Kidney capillary endothelial cell (primary cell): ENCODE measurements at regions not wholly inside any gene's neighbourhood (a gene's known extent, or its start where the extent isn't known, plus 50 kb on each side); places are given as distances from the start of the nearest gene placed in this dataset.

Experiments
- DNase-seq: peaks from one replicate; pipeline ENCODE4 v3.0.0-alpha.2; 2018; ENCODE audit warnings: low spot score

DNA sequence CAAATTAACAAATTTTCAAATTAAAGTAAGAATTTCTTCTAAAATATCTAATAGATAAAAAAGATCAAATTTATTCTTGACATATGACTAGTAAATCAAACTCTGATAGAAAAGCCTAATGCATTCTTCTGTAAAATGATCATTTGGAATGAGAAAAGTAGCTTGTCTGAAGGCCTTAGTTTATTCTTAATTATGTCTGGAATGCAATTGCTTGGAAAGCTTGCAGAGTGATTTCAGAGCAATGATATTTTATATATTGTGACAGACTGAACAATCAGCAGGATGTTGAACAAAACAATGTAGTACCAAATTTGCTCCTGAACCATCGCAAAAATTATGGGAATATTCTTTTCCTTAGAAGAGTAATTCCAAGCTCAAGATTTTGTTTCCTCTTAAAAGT, 789.6 kb upstream of the NOVA1 start:
- DNase-seq, result no peak

DNA sequence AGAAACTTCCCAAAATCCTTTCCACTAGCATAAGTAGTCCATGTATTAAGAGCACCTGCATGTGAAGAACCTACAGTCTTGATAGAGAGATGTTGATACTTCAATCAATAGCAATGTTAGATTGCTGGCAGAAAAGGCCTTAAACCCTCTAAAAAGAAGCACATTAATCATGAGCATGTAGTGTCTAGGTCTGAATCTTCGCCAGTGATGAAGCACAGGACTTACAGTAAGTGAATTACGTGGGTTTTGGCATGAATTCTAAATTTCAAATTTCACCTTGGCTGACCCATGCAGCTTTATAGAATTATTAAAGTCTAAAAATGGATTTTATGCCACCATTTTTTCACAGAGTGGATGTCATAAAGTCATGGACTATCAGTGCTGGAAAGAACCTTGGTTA, 791.6 kb upstream of the NOVA1 start:
- no peak for DNase-seq

GRCh38 chr14:27390155-27390554, 792.3 kb upstream of the NOVA1 start:
- no peak for DNase-seq

DNA sequence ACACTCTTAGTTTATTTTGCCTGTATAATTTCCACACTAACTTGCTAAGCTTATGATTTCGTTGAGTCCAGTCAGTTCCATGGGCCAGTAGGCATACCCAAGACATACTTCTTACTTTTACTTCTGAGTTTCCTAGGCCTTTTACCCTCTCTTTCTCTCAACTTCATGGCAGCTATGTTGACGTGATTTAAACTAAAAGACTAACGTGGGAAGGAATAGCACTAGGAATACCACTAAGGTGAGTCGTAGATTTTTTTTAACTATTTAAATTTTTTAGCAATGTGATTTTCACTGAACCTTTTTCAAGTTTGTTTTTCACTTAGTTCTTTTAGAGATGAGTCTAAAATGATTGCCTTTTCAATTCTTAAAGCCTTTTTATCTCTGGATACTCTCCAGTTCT, 793.5 kb upstream of the NOVA1 start:
- DNase-seq, result no peak

DNA sequence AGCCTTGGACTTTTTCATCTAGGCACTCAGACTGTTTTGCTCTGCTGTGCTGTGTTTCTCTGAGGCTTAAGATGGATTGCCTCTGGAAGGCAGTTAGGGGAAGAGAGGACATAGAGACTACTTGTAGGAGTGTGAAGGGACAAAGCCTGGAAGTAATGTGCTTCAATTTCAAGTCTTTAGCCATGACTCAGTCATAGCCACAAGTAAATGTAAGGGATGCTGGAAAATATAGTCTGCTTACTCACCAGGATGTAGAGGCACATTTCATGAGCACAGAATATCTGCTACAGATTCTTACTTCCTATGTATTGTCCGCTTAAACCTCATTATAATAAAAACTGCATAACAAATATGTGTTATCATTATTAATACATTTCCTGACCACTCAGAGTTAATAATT, 794.3 kb upstream of the NOVA1 start:
- DNase-seq, result peak; percentile 21

- DNase-seq, result no peak
Measured at GRCh38 chr14:27409944-27410343, 812.1 kb upstream of the NOVA1 start.

GRCh38 chr14:27410981-27411380, 813.1 kb upstream of the NOVA1 start:
- DNase-seq, result no peak

GRCh38 chr14:27427796-27428195, 830.0 kb upstream of the NOVA1 start:
- DNase-seq, result no peak

DNA sequence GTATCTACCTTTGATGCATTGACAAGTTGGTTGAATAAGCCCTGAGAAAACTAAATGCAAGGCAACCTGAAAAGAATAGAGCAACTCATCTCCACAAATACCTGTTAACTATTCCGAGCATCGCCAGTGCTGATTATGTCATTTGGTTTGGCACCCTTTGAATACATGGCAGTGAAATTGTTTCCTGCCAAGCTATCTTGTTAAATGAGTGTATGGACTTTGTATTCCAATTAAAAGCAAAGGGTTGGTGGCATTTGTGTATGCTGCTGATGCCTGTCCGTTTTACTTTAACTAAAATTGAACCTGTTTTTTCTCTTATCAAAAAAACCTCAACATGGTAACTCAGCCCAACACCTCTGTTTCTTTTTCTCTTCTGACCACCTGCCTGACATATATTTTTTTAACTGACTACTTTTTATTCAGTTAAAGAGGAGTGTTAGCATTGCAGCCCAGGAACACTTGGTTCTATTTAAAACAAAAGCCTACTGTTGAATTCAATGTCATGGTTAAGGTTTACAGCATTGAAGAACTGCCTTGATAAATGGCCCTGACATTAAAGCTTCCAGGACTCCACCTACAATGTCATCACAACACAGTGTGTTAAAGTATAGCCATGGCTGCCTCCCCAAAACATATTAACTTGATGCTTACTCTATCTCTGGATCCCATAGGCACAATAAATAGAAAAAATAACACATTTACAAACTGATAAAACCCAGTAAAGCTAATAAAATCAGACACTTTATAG, 838.3 kb upstream of the NOVA1 start:
- DNase-seq, result no peak

DNA sequence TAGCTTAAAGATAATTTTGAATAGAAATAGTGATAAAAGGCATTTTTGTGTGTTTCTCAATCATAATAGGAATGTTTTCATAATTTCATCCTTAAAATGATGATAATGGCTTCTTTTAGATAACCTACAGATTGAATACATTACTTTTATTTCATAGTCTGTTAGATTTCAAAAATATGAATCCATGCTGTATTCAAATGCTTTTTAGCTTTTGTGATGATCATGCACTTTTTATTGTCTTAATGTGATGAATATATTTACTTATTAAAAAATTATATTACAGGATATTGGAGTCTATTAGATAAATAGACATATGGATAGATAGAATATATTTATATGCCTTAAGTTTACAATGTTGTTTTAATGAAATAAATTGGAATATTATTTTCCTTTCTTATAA, 886.8 kb upstream of the NOVA1 start:
- no peak for DNase-seq

DNA sequence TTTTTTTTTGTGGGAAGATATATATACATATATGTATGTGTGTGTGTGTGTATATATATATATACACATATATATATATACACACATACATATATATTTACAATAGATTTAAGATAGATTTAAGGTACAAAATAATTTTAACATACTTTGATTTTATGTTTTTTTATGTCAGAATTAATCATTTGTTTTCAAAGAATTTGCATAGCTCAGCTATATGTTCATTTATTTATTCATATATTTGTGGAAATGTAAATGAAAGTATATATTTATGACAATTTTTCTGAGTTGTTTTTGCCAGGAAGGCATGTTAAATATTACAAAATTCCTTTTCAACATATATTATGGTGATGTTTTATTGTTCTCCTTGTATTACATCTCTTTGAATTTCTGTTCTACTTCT, 887.4 kb upstream of the NOVA1 start:
- DNase-seq, result no peak

DNA sequence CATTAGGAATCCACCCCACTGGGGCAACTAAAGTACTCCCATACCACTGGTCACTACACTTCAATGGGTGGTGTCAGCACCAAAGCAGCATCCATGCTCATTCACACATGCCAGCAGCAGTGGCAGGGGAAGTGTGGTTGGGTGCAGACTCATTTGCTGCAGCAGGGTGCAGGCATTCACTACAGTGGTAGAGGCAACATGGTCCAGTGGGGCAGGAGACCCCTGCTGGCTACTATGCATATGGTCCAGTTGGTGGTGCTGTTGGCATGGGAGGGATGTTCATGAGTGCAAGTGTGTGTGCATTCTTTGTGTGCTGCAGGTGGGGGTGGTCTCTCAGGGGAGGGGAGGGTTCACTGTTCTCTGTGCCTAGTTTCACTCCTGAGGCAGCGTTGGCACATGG, 908.4 kb upstream of the NOVA1 start:
- DNase-seq, result no peak

DNA sequence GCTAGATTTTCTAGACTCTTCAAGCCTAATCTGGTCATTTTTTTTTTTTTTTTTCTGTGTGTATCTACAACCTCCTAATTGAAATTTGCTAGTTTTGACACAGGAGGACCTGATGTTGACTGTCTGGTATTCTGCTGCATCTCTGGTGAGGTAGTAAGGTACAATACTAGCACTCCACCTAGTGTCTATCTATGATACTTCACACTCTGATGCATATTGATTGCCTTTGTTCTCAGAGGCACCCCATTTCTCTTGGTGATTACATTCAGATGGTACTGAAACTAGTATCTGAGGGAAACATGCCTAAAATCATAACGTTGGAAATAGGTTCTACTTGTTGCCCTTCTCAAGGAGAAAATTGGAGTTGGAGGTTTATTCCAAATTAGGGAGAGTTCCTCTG, 930.5 kb upstream of the NOVA1 start:
- DNase-seq, result no peak

DNA sequence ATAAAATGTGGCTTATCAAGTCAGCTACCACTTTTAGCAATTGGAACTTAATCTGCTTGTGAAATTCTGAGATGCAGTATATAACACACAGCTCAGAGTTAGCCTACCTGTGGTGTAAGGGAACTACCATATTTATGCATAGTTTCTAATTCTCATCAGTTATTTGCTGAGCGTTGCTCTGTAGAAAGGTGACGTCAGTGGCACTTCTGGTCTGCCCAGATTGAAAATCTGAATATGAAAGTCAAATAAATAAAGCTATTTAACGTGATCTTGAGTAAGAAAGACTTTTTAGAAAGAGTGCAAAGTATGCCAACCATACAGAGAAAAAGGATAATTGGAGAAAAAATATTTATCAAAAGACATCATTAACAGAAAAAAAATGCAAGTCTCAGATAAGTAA, 938.9 kb upstream of the NOVA1 start:
- no peak for DNase-seq

DNA sequence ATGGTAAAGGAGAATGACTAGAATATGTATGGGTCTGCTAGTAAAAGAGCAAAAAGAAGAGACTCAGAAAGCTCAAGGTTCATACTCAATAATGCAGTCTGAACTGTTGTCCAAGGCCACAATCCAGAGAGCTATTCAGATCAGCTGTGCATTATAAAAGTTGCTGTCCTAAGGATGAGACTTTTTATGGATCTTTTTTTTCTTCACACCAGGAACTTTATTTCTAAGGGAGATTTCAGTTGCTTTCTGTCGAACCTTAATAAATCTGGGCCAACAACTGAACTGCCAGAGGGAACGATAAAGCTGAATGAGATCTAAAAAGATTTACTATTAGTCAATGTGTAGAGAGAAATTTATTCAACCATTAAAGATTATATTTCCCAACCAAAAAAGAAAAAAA, 948.3 kb upstream of the NOVA1 start:
- DNase-seq, result no peak

GRCh38 chr14:27553790-27554189, 956.0 kb upstream of the NOVA1 start:
- DNase-seq, result no peak

DNA sequence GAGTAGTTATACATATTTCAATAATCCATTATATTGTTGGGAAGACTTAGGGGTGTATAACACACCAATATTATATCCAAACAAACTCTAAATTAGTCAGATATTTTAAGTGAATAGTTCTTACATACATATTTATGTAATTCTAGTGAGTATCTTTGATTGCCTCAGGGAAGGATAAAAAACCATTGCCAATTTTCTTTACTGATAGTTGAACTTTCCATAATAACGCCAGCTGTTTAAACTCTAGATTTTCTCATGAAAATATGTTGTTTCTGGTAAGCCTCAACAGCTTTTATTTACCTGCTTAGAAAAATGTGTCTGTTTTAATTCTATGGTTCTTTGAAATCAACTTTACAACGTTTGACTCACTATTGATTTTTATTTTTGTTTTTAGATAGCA, 959.6 kb upstream of the NOVA1 start:
- no peak for DNase-seq

- DNase-seq, result no peak
Measured at GRCh38 chr14:27559848-27560247, 962.0 kb upstream of the NOVA1 start.

- DNase-seq, result no peak
Measured at GRCh38 chr14:27566843-27567382, 969.1 kb upstream of the NOVA1 start.

DNA sequence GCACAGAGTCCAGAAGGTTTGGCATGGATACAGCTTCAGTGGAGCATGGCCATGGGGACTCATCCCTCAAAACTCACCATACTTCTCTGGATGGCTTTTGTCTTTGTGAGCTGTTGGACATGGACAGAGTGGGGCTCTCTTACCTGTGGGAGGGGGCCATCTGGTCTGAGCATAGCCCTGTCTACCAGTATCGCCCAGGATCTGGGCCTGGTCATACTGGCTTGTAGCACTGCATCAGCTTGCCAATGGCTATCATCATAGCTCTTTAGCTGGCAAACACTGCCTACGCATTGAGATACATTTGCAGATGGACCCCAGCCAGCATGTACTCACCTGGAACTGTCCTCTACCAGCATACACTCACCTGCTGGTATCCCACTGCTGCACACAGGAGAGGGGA, 975.2 kb upstream of the NOVA1 start:
- no peak for DNase-seq

DNA sequence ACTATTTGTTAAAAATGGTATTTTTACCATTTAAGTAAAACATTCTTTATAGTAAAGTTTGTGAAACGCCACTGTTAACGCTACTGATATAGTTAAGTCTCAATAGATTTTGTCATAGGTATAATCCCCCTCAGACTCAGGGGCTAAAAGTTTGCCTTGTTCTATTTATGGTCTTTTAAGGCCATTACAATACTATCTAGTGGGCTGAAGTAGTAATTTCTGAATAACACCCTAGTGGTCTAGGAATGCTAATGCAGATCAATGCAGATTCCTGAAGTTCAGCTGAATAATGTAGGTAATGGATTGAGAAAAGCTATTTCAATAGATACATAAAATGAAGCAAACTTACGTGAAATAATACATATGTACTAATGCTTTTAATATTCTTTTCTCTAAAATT, 989.3 kb upstream of the NOVA1 start:
- no peak for DNase-seq

DNA sequence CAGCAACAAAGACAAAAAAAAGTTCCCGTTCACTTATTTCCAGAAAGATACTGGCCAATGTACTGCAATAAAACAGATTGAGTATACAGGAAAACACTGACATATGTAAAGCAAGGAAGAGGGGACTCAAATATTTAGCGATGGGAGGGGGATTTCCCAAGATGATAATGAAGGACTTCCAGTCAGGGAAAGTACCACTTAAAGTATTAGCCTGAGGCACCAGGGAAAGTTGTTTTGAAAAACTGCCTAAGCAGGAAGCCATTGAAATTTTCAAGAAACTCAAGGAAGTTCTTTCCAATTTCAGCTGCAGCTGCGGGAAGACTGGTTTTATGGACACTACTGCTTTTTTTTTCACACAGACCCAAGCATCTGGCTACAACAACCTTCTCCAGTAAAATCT, 1007.4 kb upstream of the NOVA1 start:
- DNase-seq, result no peak

- DNase-seq, result no peak
Measured at GRCh38 chr14:27608377-27608776, 1010.5 kb upstream of the NOVA1 start.

GRCh38 chr14:27612121-27612520, 1014.3 kb upstream of the NOVA1 start:
- DNase-seq, result no peak
